Hepatocyte (in vitro differentiated cells): ENCODE measurements at regions not wholly inside any gene's neighbourhood (a gene's known extent, or its start where the extent isn't known, plus 50 kb on each side); places are given as distances from the start of the nearest gene placed in this dataset.

Experiments used
- DNase-seq: peaks from one replicate; pipeline ENCODE4 v3.0.0-alpha.2; 2016; ENCODE audit warnings: low spot score
- H2AFZ ChIP-seq: fragments of 200-600 bp; sonication (generic); 2 replicates; pipeline ENCODE4 v1.6.0; 2016; ENCODE audit warnings: antibody characterized with exemption, mild to moderate bottlenecking
- H3K27ac ChIP-seq: fragments of 200-600 bp; sonication (generic); 2 replicates; pipeline ENCODE4 v1.5.1; 2016; ENCODE audit warnings: mild to moderate bottlenecking
- H3K27me3 ChIP-seq: fragments of 200-600 bp; sonication (generic); 2 replicates; pipeline ENCODE4 v1.6.1; 2016
- H3K36me3 ChIP-seq: fragments of 200-600 bp; sonication (generic); replicated peaks from 2 replicates; pipeline ENCODE4 v1.5.1; 2016; ENCODE audit warnings: low read depth; ENCODE audit not compliant: insufficient read depth
- H3K4me1 ChIP-seq: fragments of 200-600 bp; sonication (generic); 2 replicates; pipeline ENCODE4 v1.5.1; 2016; ENCODE audit warnings: mild to moderate bottlenecking, moderate library complexity; ENCODE audit not compliant: insufficient read depth
- H3K4me2 ChIP-seq: fragments of 200-600 bp; sonication (generic); 2 replicates; pipeline ENCODE4 v1.6.0; 2016
- H3K4me3 ChIP-seq: fragments of 200-600 bp; sonication (generic); 2 replicates; pipeline ENCODE4 v1.5.1; 2016; ENCODE audit warnings: mild to moderate bottlenecking
- H3K79me2 ChIP-seq: fragments of 200-600 bp; sonication (generic); 2 replicates; pipeline ENCODE4 v1.6.0; 2017; ENCODE audit warnings: mild to moderate bottlenecking
- H3K9me2 ChIP-seq: fragments of 200-600 bp; sonication (generic); replicated peaks from 2 replicates; pipeline ENCODE4 v1.6.0; 2017; ENCODE audit warnings: mild to moderate bottlenecking; ENCODE audit not compliant: insufficient read depth
- H3K9me3 ChIP-seq: fragments of 200-600 bp; sonication (generic); 2 replicates; pipeline ENCODE4 v1.5.1; 2016; ENCODE audit warnings: low read depth, mild to moderate bottlenecking
- H4K20me1 ChIP-seq: fragments of 200-600 bp; sonication (generic); 2 replicates; pipeline ENCODE4 v1.6.0; 2016; ENCODE audit warnings: mild to moderate bottlenecking; ENCODE audit not compliant: insufficient read depth, poor library complexity, severe bottlenecking
- CTCF ChIP-seq: fragments of 200-600 bp; sonication (generic); IDR thresholded peaks from 2 replicates; pipeline ENCODE4 v1.5.1; 2016; ENCODE audit warnings: antibody characterized with exemption, mild to moderate bottlenecking; ENCODE audit not compliant: poor library complexity
- EZH2 ChIP-seq: fragments of 200-600 bp; sonication (generic); IDR thresholded peaks from 2 replicates; pipeline ENCODE4 v1.6.1; 2016; ENCODE audit warnings: antibody characterized with exemption, mild to moderate bottlenecking, borderline replicate concordance
- EZH2phosphoT487 ChIP-seq: fragments of 200-600 bp; sonication (generic); IDR thresholded peaks from one replicate; pipeline ENCODE4 v1.6.1; 2018; ENCODE audit warnings: antibody characterized with exemption, mild to moderate bottlenecking, low read depth, moderate library complexity; ENCODE audit not compliant: unreplicated experiment, severe bottlenecking
- WGBS: methylation state at CpG from one replicate; pipeline ENCODE4 v1.1.6; 2016; ENCODE audit warnings: low lambda C conversion rate; ENCODE audit errors: missing lambda C conversion rate; 5-methylcytosine and 5-hydroxymethylcytosine counted together

- WGBS: 76% methylated on average over 1 of the region's 1 CpG
- no peak for TF ChIP-seq CTCF
- TF ChIP-seq EZH2: no peak
- no peak for TF ChIP-seq EZH2phosphoT487
- no peaks in the 10 kb centered on the region for H3K79me2 ChIP-seq
- H3K27ac ChIP-seq: no peak overlapping the region
- H3K36me3 ChIP-seq: no peaks in the 10 kb centered on the region
- H3K27me3 ChIP-seq: no peaks in the 10 kb centered on the region
- no peak overlapping the region for H3K4me2 ChIP-seq
- H3K9me2 ChIP-seq: no peaks in the 10 kb centered on the region
- DNase-seq: no peak
- no peaks in the 10 kb centered on the region for H4K20me1 ChIP-seq
- H3K4me1 ChIP-seq: no peaks in the 10 kb centered on the region
- no peaks in the 10 kb centered on the region for H3K9me3 ChIP-seq
- no peak overlapping the region for H3K4me3 ChIP-seq
- H2AFZ ChIP-seq: no peak overlapping the region
Observed at GRCh38 chr3:117836296-117836695, 1126.7 kb downstream of the TUSC7 start.

GRCh38 chr3:117837391-117837790, 1127.8 kb downstream of the TUSC7 start:
- H3K4me3 ChIP-seq: no peak overlapping the region
- no peak overlapping the region for H2AFZ ChIP-seq
- TF ChIP-seq EZH2: no peak
- no peak for TF ChIP-seq EZH2phosphoT487
- TF ChIP-seq CTCF: no peak
- H3K27ac ChIP-seq: no peak overlapping the region
- DNase-seq: no peak
- no peaks in the 10 kb centered on the region for H3K36me3 ChIP-seq
- H3K4me2 ChIP-seq: no peak overlapping the region
- no peaks in the 10 kb centered on the region for H3K9me3 ChIP-seq
- H3K27me3 ChIP-seq: no peaks in the 10 kb centered on the region
- H3K79me2 ChIP-seq: no peaks in the 10 kb centered on the region
- no peaks in the 10 kb centered on the region for H3K9me2 ChIP-seq
- WGBS: 90% methylated on average over 1 of the region's 1 CpG
- no peaks in the 10 kb centered on the region for H4K20me1 ChIP-seq
- H3K4me1 ChIP-seq: no peaks in the 10 kb centered on the region

GRCh38 chr3:117842086-117842485, 1132.5 kb downstream of the TUSC7 start:
- no peaks in the 10 kb centered on the region for H3K9me2 ChIP-seq
- H3K4me1 ChIP-seq: no peaks in the 10 kb centered on the region
- no peaks in the 10 kb centered on the region for H4K20me1 ChIP-seq
- no peaks in the 10 kb centered on the region for H3K79me2 ChIP-seq
- no peak overlapping the region for H3K4me3 ChIP-seq
- no peak overlapping the region for H2AFZ ChIP-seq
- WGBS: 92% methylated on average over 1 of the region's 1 CpG
- no peak overlapping the region for H3K27ac ChIP-seq
- DNase-seq: no peak
- TF ChIP-seq EZH2phosphoT487 (no peak), CTCF (no peak), EZH2 (no peak)
- H3K36me3 ChIP-seq: no peaks in the 10 kb centered on the region
- no peak overlapping the region for H3K4me2 ChIP-seq
- no peaks in the 10 kb centered on the region for H3K9me3 ChIP-seq
- no peaks in the 10 kb centered on the region for H3K27me3 ChIP-seq

- Histone ChIP-seq H3K27me3 (no peaks in the 10 kb centered on the region), H2AFZ (no peak overlapping the region), H3K9me2 (no peaks in the 10 kb centered on the region), H3K4me2 (no peak overlapping the region), H4K20me1 (no peaks in the 10 kb centered on the region), H3K36me3 (no peaks in the 10 kb centered on the region), H3K4me1 (no peaks in the 10 kb centered on the region), H3K9me3 (no peaks in the 10 kb centered on the region), H3K79me2 (no peaks in the 10 kb centered on the region), H3K27ac (no peak overlapping the region), H3K4me3 (no peak overlapping the region)
- no peak for DNase-seq
- no peak for TF ChIP-seq EZH2phosphoT487
- no peak for TF ChIP-seq EZH2
- TF ChIP-seq CTCF: no peak
Observed at GRCh38 chr3:117843356-117843755, 1133.8 kb downstream of the TUSC7 start.
